ENCODE measurements at regions not wholly inside any gene's neighbourhood (a gene's known extent, or its start where the extent isn't known, plus 50 kb on each side); places are given as distances from the start of the nearest gene placed in this dataset.
A peak's percentile ranks its signal among the peaks of the same experiment; 100 is the strongest.

- no peak for DNase-seq
These were observed 941.2 kb downstream of the SUCLG1 start for GRCh38 chr2:83517727-83518368.

GRCh38 chr2:83516503-83516902, 942.6 kb downstream of the SUCLG1 start:
- no peak for DNase-seq

- no peak for DNase-seq
These were observed 971.6 kb downstream of the SUCLG1 start for GRCh38 chr2:83487451-83487850.

GRCh38 chr2:83481436-83481835, 977.6 kb downstream of the SUCLG1 start:
- no peak for DNase-seq

DNA sequence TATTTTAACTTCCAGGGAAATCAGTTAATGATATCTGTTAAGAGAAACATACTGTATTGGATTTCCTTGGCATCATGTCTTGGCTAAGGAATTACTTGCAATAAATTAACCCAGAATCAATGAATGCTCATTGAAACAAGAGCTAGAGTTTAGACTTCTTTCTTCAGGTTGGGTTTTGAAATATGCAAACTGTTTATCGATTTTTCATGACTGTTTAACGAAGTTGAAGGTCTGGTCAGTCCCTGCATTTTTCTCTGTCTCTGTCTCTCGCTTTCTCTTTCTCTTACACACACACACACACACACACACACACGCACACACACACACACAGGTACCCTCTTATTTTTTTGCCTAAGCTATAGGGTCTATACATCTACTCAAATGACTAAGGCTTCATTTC, 981.0 kb downstream of the SUCLG1 start:
- DNase-seq = no peak

- no peak for DNase-seq
These were observed 983.7 kb downstream of the SUCLG1 start for GRCh38 chr2:83475371-83475770.

DNA sequence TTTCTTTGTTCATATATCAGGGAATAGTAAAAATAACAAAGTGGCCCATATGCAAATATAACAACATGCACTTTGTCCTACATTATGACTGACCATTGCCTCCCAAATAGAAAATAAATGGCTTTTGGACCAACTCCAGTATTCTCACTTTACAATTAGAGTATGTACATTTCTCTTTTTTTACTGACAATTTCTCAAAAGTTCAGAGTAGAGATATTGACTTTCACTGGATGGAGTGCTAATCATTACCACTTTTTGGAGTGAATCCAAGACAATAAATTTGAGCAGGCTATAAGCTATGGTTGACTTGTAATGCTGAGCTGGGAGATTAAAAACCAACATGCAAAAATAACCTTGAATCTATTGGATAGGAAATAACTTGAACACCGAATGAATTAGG, 987.4 kb downstream of the SUCLG1 start:
- peak; percentile 89 for DNase-seq

DNA sequence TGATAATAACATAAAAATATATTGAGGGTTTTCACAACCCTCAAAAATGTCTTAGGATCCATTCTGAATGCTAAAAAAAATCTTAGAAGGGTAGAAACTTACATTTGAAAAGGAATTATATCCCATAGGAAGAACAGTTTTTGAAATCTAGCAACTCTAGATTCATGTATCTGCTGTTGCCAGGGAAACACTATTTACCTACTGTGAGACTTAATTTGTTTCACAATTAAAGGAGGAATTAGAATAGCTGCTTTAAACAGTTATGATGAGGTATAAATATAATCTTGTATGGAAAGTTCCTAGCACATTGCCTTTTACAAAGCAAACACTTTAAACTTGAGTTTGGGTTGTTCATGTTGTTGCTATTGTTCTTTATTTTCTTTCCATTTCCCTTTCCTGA, 988.2 kb downstream of the SUCLG1 start:
- no peak for DNase-seq

GRCh38 chr2:83464444-83464843, 994.6 kb downstream of the SUCLG1 start:
- DNase-seq = no peak

DNA sequence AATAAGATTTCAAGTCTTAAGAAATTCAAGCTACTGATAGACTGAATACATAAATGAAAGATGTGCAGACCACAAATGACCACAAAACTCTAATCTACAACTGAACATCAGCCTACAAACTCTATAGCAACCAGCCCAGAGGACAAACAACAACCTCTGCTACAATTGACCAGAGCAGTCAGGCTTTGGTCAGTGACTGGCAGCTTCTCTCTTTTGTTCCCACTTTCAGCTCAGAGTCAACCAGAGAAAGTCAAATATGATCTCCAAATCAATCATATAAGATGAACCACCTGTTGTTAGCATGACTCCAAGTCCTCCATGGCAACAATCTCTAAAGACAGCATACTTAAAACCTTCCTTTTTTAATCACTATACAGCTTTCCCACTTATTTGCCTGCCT, 996.2 kb downstream of the SUCLG1 start:
- no peak for DNase-seq

DNA sequence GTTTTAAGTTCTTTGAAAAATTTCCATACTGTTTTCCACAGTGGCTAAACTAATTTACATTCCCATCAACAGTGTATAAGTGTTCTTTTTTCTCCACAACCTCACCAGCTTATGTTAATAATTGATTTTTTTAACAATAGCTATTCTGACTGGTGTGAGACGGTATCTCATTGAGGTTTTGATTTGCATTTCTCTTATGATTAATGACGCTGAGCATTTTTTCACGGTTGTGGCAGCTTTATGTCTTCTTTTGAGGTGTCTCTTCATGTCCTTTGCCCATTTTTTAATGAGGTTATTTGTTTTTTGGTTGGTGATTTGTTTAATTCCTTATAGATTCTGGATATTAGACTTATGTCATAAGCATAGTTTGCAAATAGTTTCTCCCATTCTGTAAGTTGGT, 997.9 kb downstream of the SUCLG1 start:
- DNase-seq = no peak

GRCh38 chr2:83459456-83459855, 999.6 kb downstream of the SUCLG1 start:
- DNase-seq = no peak

GRCh38 chr2:83435989-83436388, 1023.1 kb downstream of the SUCLG1 start:
- DNase-seq = no peak

- no peak for DNase-seq
These were observed 1038.1 kb downstream of the SUCLG1 start for GRCh38 chr2:83420993-83421392.

GRCh38 chr2:83394134-83394904, 1064.8 kb downstream of the SUCLG1 start:
- no peak for DNase-seq

DNA sequence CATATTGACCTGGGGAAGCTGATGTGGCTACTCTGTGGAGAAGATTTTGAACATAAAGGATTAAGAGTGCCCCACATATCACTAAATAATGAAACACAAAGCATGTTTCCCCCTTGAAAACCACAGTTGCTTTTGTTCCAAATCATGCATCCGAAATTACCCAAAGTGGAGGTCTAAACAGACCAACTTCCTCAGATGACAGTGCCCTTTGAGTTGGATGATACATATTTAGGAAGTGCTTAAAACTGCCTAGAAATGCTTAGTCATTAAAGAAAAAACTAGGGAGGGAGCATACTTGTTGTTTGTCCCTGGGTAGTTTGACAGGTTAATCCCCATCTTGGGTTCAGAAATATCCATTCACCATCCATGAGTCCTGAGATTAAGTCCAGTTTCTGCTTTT, 1070.3 kb downstream of the SUCLG1 start:
- no peak for DNase-seq

DNA sequence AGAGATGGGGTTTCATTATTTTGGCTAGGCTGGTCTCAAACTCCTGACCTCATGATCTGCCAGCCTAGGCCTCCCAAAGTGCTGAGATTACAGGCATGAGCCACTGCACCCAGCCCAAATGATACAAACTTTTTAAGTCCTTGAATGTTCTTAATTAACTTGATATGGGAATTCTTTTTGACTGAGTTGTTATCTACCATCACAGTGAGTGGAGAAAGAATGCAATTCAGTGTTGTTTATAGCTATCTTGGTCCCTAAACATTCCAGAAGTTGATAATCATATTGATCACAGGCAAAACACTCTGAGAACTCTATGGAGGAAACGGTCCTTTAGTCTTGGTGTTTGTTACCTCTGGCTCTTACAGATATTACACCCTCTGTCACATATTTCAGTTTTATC, 1072.5 kb downstream of the SUCLG1 start:
- no peak for DNase-seq

- no peak for DNase-seq
These were observed 1080.2 kb downstream of the SUCLG1 start for GRCh38 chr2:83378921-83379320.

- no peak for DNase-seq
These were observed 1082.3 kb downstream of the SUCLG1 start for GRCh38 chr2:83376731-83377130.

DNA sequence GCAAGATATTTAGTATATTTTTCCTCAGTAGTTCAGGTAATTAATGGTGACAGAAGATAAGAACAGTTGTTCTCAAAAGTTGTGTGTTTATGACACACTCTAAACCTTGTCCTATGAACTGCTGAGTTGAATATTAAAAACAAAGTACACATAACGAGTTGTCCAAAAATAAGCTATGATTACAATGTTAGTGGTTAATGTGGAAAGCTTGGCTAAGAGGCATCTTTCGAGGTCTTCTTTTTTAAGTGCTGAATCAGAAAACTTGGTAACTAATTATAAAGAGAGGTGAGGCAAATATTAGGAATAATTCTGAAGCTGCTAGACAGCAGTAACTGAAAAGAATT, 1088.7 kb downstream of the SUCLG1 start:
- no peak for DNase-seq

DNA sequence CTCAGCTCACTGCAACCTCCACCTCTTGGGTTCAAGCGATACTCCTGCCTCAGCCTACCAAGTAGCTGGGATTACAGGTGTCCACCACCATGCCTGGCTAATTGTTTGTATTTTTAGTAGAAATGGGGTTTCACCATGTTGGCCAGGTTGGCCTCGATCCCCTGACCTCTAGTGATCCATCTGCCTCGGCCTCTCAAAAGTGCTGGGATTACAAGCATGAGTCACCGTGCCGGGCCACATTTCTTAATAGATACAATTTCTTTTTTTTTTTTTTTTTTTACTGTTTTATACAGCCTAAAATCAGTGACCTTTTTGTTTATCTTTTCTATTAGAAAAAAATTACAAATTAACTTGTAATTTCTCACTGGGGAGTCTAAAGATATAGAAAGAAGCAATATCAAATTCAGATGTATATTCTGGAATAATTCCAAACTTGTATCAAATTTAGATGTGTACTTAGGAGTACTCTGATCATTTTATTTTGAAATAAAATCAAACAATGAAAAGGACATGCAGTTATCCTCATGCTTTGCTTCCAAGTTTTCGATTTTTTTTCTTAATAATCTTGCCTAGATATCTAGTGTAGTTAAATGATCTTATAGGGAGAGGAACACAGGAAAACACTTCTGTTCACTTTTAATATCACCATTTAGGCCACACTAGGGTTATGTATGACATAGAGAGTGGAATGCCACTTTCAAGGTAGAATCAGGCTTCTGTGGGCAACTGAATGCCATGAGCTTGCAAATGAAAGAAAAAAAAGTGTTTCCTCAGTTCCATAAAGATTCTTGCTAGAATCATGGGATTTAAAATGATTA, 1089.3 kb downstream of the SUCLG1 start:
- DNase-seq = no peak

DNA sequence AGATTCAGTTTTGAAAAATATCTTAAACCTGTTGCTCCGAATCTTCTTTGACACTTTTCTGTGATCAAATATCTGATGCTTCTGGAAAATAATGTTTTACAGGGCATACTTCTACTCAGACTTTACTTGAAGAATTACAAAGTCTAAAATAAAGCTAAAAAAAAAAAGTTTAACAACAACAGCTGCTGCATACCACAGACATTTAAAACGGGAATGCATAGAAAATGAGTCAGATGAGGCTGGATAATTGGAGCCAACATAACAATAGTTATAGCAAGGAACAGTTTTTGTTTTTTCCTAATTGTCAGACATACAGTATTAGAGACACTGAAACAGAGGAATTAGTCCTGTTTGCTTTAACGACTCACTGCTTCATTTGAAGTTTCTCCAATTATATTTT, 1090.2 kb downstream of the SUCLG1 start:
- no peak for DNase-seq

- no peak for DNase-seq
These were observed 1090.6 kb downstream of the SUCLG1 start for GRCh38 chr2:83368461-83368860.

- DNase-seq = no peak
These were observed 1093.6 kb downstream of the SUCLG1 start for GRCh38 chr2:83365476-83365875.
